GM19025 (cell line): ENCODE measurements at regions not wholly inside any gene's neighbourhood (a gene's known extent, or its start where the extent isn't known, plus 50 kb on each side); places are given as distances from the start of the nearest gene placed in this dataset.
"Not testable (repeated sequence)": the region's sequence is repeated elsewhere in the genome, so short reads cannot be mapped to it uniquely, and the experiment has no call there.

ENCODE experiments used
- ATAC-seq: cut with Tn5 transposase; IDR thresholded peaks from one replicate; pipeline ENCODE4 v1.9.1; 2021; ENCODE audit warnings: mild to moderate bottlenecking, low read depth, moderate library complexity; ENCODE audit not compliant: unreplicated experiment

GRCh38 chr3:74978684-74979083 is 364.2 kb upstream of the CNTN3 start:
- ATAC-seq = no peak

GRCh38 chr3:74985028-74985904 is 370.8 kb upstream of the CNTN3 start:
- not testable (repeated sequence) for ATAC-seq

GRCh38 chr3:74988095-74988494 is 373.6 kb upstream of the CNTN3 start:
- no peak for ATAC-seq

GRCh38 chr3:74992898-74993297 is 378.4 kb upstream of the CNTN3 start:
- ATAC-seq = no peak

- no peak for ATAC-seq
These were observed 386.9 kb upstream of the CNTN3 start for GRCh38 chr3:75001330-75001729.

- ATAC-seq = no peak
These were observed 398.4 kb upstream of the CNTN3 start for GRCh38 chr3:75012791-75013331.

- ATAC-seq = no peak
These were observed 399.5 kb upstream of the CNTN3 start for GRCh38 chr3:75014008-75014407.

- ATAC-seq = no peak
These were observed 400.8 kb upstream of the CNTN3 start for GRCh38 chr3:75015280-75015679.

GRCh38 chr3:75035146-75035545 is 420.7 kb upstream of the CNTN3 start:
- ATAC-seq = no peak

GRCh38 chr3:75042941-75043340 is 428.5 kb upstream of the CNTN3 start:
- no peak for ATAC-seq

- no peak for ATAC-seq
These were observed 434.2 kb upstream of the CNTN3 start for GRCh38 chr3:75048650-75049049.

- ATAC-seq = no peak
These were observed 435.1 kb upstream of the CNTN3 start for GRCh38 chr3:75049533-75049932.

- no peak for ATAC-seq
These were observed 444.7 kb upstream of the CNTN3 start for GRCh38 chr3:75059120-75059519.

GRCh38 chr3:75061806-75062205 is 447.3 kb upstream of the CNTN3 start:
- ATAC-seq = no peak

GRCh38 chr3:75075158-75075557 is 460.7 kb upstream of the CNTN3 start:
- ATAC-seq = no peak

GRCh38 chr3:75076481-75076880 is 462.0 kb upstream of the CNTN3 start:
- ATAC-seq = no peak

GRCh38 chr3:75078290-75078689 is 463.8 kb upstream of the CNTN3 start:
- no peak for ATAC-seq

GRCh38 chr3:75082845-75083244 is 468.4 kb upstream of the CNTN3 start:
- no peak for ATAC-seq

- ATAC-seq = no peak
These were observed 475.4 kb upstream of the CNTN3 start for GRCh38 chr3:75089841-75090240.

- ATAC-seq = no peak
These were observed 487.1 kb upstream of the CNTN3 start for GRCh38 chr3:75101329-75102147.

- no peak for ATAC-seq
These were observed 496.3 kb upstream of the CNTN3 start for GRCh38 chr3:75110741-75111140.
